Activated T-helper 17 cell treated with anti-CD3 and anti-CD28 coated beads, Interleukin-2, amount 50 U/mL, for 72 hours (primary cell): ENCODE measurements at regions not wholly inside any gene's neighbourhood (a gene's known extent, or its start where the extent isn't known, plus 50 kb on each side); places are given as distances from the start of the nearest gene placed in this dataset.
"Not testable (repeated sequence)": the region's sequence is repeated elsewhere in the genome, so short reads cannot be mapped to it uniquely, and the experiment has no call there.

ENCODE experiments used
- ATAC-seq: fragments of 150-1000 bp; cut with Tn5 transposase; replicated peaks from 2 replicates; pipeline ENCODE4 v1.10.0; 2021; ENCODE audit warnings: mild to moderate bottlenecking, moderate library complexity
- H3K27ac Mint-ChIP-seq: one replicate; pipeline ENCODE4 v1.8.0; 2022; ENCODE audit warnings: mixed read lengths
- H3K27me3 Mint-ChIP-seq: one replicate; pipeline ENCODE4 v1.8.0; 2022; ENCODE audit warnings: mixed read lengths
- H3K36me3 Mint-ChIP-seq: one replicate; pipeline ENCODE4 v1.8.0; 2022; ENCODE audit warnings: low read depth, mild to moderate bottlenecking, mixed read lengths
- H3K4me1 Mint-ChIP-seq: one replicate; pipeline ENCODE4 v1.8.0; 2022; ENCODE audit warnings: mixed read lengths
- H3K4me3 Mint-ChIP-seq: one replicate; pipeline ENCODE4 v1.8.0; 2022; ENCODE audit warnings: mild to moderate bottlenecking, mixed read lengths
- H3K9me3 Mint-ChIP-seq: one replicate; pipeline ENCODE4 v1.8.0; 2022; ENCODE audit warnings: mixed read lengths

DNA sequence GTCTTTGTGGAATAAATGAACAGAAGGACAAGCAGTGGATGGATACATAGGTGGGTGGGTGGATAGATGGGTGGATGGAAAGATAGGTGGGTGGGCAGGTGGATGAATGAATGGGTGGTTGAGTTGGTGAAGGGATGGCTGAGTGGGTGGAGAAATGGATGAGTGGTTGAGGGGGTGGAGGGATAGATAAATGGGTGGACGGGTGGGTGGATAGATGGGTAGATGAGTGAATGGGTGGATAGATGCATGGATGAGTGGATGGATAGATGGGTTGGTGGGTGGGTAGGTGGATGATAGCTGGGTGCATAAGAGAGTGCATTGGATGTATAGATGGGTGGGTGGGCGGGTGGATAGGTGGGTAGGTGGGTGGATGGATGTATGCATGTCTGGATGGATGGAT lies 63.5 kb downstream of the UNC93B1 start:
- not testable (repeated sequence) for H3K9me3 Mint-ChIP-seq, H3K4me1 Mint-ChIP-seq, H3K27ac Mint-ChIP-seq, H3K36me3 Mint-ChIP-seq, H3K27me3 Mint-ChIP-seq, ATAC-seq, H3K4me3 Mint-ChIP-seq

- H3K4me3 Mint-ChIP-seq, H3K27me3 Mint-ChIP-seq, H3K9me3 Mint-ChIP-seq, H3K4me1 Mint-ChIP-seq, ATAC-seq, H3K36me3 Mint-ChIP-seq, H3K27ac Mint-ChIP-seq: not testable (repeated sequence)
Measured at GRCh38 chr11:67938964-67939363, 64.9 kb downstream of the UNC93B1 start.

GRCh38 chr11:67938371-67938770 lies 65.5 kb downstream of the UNC93B1 start:
- H3K27me3 Mint-ChIP-seq, H3K4me3 Mint-ChIP-seq: not testable (repeated sequence)

GRCh38 chr11:67923565-67923964 lies 80.3 kb downstream of the UNC93B1 start:
- H3K9me3 Mint-ChIP-seq, ATAC-seq, H3K27me3 Mint-ChIP-seq, H3K27ac Mint-ChIP-seq, H3K4me3 Mint-ChIP-seq, H3K36me3 Mint-ChIP-seq: not testable (repeated sequence)
- H3K4me1 Mint-ChIP-seq: peaks cover 14% of the 10 kb centered on the region

More at GRCh38 chr11:67938371-67938770, 65.5 kb downstream of the UNC93B1 start:
- not testable (repeated sequence) for H3K4me1 Mint-ChIP-seq, H3K27ac Mint-ChIP-seq, H3K36me3 Mint-ChIP-seq, H3K9me3 Mint-ChIP-seq, ATAC-seq

DNA sequence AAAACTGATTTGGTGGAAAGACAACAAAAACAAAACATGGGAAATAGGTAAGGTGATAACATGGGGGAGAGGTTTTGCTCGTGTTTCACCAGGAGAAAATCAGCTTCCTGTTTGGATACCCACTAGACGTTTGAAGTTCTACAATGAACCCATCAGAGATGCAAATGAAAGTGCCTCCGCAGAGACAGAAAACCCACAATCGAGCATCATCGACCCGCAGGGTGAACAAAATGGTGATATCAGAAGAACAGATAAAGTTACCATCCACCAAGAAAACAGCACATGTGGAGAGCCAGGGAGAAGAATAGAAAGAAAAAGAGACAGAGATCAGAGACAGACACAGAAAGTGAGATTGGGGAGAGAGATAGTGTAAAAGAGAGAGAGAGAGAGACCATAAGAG lies 83.4 kb downstream of the UNC93B1 start:
- ATAC-seq, H3K36me3 Mint-ChIP-seq, H3K9me3 Mint-ChIP-seq, H3K27me3 Mint-ChIP-seq: not testable (repeated sequence)
- Mint-ChIP-seq H3K27ac (peak overlapping the region; percentile 83), H3K4me1 (peaks cover 14% of the 10 kb centered on the region), H3K4me3 (peak overlapping the region; percentile 75)

DNA sequence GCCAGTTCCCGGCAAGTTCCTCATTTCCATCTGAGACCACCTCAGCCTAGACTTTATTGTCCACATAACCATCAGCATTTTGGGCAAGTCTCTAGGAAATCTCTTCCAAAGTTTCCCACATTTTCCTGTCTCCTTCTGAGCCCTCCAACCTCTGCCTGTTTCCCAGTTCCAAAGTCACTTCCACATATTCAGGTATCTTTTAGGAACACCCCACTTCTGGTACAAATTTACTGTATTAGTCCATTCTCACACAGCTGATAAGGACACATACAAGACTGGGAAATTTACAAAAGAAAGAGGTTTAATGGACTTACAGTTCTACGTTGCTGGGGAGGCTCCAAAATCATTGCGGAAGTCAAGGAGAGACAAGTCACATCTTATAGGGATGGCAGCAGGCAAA lies 91.7 kb downstream of the UNC93B1 start:
- ATAC-seq, H3K4me1 Mint-ChIP-seq, H3K36me3 Mint-ChIP-seq, H3K4me3 Mint-ChIP-seq, H3K27me3 Mint-ChIP-seq, H3K27ac Mint-ChIP-seq: not testable (repeated sequence)
- H3K9me3 Mint-ChIP-seq: peaks cover 22% of the 10 kb centered on the region

DNA sequence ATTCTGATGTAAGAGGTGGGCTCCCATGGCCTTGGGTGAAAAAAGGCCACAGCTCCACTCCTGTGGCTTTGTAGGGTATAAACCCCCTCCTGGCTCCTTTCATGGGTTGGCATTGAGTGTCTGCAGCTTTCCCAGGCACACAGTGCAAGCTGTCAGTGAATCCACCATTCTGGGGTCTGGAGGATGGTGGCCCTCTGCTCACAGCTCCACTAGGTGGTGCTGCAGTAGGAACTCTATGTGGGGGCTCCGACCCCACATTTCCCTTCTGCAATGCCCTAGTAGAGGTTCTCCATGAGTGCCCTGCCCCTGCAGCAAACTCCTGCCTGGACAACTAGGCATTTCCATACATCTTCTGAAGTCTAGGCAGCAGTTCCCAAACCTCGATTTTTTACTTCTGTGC lies 92.7 kb downstream of the UNC93B1 start:
- H3K9me3 Mint-ChIP-seq: peaks cover 22% of the 10 kb centered on the region

GRCh38 chr11:67910803-67911202 lies 93.1 kb downstream of the UNC93B1 start:
- not testable (repeated sequence) for H3K4me1 Mint-ChIP-seq, H3K27ac Mint-ChIP-seq, H3K36me3 Mint-ChIP-seq, H3K27me3 Mint-ChIP-seq, ATAC-seq, H3K4me3 Mint-ChIP-seq
- H3K9me3 Mint-ChIP-seq: peaks cover 19% of the 10 kb centered on the region

More for the DNA sequence above, 92.7 kb downstream of the UNC93B1 start:
- not testable (repeated sequence) for H3K4me1 Mint-ChIP-seq, H3K27me3 Mint-ChIP-seq, H3K36me3 Mint-ChIP-seq, H3K4me3 Mint-ChIP-seq, ATAC-seq, H3K27ac Mint-ChIP-seq

DNA sequence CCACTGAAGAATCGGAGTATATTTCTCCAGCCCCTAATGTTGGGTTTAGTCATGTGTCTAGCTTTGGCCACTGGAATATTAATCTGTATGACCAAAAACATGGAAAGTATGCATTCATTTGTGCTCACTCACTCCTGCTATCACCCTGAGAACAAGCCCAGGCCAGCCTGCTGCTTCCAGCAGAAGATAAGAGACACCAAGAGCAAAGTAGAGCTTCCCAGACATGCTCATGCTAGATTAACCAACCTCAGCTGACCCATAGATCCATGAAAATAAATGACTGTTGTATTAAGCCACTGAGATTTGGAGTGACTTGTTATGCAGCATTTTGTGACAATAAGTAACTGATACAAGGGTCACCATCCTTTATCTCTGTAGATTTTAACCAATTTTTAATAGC lies 96.9 kb downstream of the UNC93B1 start:
- not testable (repeated sequence) for ATAC-seq, H3K4me3 Mint-ChIP-seq, H3K27me3 Mint-ChIP-seq, H3K4me1 Mint-ChIP-seq, H3K27ac Mint-ChIP-seq, H3K9me3 Mint-ChIP-seq, H3K36me3 Mint-ChIP-seq

DNA sequence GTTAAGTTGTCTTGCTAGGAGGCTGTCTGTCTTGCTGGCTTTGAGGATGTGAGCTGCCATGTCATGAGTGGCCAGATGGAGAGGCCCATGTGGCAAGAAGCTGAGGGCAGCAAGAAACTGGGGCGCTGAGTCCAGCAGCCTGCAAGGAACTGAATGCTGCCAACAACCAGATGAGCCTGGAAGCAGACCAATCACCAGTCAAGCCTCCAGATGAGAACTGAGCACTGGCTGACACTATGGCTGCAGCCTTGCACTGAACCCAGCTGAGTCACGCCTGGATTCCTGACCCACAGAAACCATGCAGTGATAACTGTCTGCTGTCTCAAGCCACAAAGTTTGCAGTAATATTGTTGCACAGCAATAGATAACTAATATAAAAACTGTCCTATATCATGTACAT lies 104.4 kb downstream of the UNC93B1 start:
- H3K36me3 Mint-ChIP-seq, ATAC-seq, H3K9me3 Mint-ChIP-seq, H3K4me1 Mint-ChIP-seq, H3K4me3 Mint-ChIP-seq, H3K27ac Mint-ChIP-seq, H3K27me3 Mint-ChIP-seq: not testable (repeated sequence)

DNA sequence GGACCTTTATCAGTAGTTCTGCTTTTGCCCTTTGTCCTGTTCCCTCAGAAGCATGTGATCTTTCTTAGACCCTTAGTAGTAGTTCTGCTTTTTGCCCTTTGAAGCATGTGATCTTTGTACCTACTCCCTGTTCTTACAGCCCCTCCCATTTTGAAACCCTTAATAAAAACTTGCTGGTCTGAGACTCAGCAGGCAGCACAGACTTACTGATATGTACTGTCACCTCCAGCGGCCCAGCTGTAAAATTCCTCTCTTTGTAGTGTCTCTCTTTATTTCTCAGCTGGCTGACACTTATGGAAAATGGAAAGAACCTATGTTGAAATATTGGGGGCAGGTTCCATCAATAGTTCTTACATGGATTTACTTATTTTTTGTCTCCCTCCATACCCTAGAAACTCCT lies 110.4 kb downstream of the UNC93B1 start:
- Mint-ChIP-seq H3K9me3 (peaks cover 11% of the 10 kb centered on the region), H3K36me3 (peaks cover 40% of the 10 kb centered on the region)
- not testable (repeated sequence) for H3K4me1 Mint-ChIP-seq, ATAC-seq, H3K27me3 Mint-ChIP-seq, H3K4me3 Mint-ChIP-seq, H3K27ac Mint-ChIP-seq

GRCh38 chr11:67889646-67890045 lies 114.3 kb downstream of the UNC93B1 start:
- H3K36me3 Mint-ChIP-seq: peaks cover 52% of the 10 kb centered on the region
- H3K27ac Mint-ChIP-seq, H3K27me3 Mint-ChIP-seq, H3K4me3 Mint-ChIP-seq, ATAC-seq: not testable (repeated sequence)
- H3K4me1 Mint-ChIP-seq: peaks cover 20% of the 10 kb centered on the region
- peaks cover 11% of the 10 kb centered on the region for H3K9me3 Mint-ChIP-seq

DNA sequence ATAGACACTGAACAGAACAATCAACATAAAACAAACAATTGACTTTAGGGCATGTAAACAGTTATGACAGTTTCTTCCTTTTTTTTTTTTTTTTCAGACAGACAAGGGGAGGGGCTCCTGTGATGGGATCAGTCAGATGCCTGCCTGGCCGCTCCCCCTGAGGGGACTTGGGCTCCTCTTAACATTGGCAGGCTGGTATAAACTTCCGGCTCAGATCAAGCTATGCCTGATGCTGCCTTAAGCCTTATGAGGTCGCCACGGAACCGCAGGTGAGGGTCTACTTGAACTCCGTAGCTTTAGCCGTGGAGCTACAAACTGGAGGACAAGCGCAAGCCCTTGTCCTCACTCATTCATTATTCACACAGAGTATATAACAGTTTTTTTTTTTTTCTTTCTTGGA lies 115.8 kb downstream of the UNC93B1 start:
- Mint-ChIP-seq H3K4me1 (peaks cover 35% of the 10 kb centered on the region), H3K4me3 (peak overlapping the region; percentile 79), H3K36me3 (peaks cover 42% of the 10 kb centered on the region)
- not testable (repeated sequence) for ATAC-seq, H3K27ac Mint-ChIP-seq, H3K9me3 Mint-ChIP-seq, H3K27me3 Mint-ChIP-seq

DNA sequence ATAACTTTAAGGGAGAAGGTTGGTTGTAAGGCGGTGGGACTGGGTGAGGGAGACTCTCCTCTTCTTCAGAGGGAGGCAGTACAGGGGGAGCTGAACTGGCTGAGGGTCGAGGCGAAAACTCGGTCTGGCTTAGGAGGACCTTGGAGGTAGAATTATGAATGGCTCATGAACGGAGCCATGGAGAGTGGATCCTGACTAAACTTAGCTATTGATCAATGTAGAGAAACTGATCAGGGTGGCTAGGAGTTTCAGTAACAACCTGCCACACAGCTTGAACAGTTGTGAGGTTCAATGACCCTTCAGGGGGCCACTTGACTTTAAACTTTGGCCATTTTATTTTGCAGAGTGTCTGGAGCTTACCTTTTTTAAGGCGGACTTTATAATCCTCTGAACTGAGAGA lies 117.2 kb downstream of the UNC93B1 start:
- peaks cover 37% of the 10 kb centered on the region for H3K4me1 Mint-ChIP-seq
- ATAC-seq, H3K27me3 Mint-ChIP-seq, H3K9me3 Mint-ChIP-seq: not testable (repeated sequence)
- peak overlapping the region; percentile 96 for H3K27ac Mint-ChIP-seq
- H3K4me3 Mint-ChIP-seq: peak overlapping the region; percentile 79
- peaks cover 32% of the 10 kb centered on the region for H3K36me3 Mint-ChIP-seq

DNA sequence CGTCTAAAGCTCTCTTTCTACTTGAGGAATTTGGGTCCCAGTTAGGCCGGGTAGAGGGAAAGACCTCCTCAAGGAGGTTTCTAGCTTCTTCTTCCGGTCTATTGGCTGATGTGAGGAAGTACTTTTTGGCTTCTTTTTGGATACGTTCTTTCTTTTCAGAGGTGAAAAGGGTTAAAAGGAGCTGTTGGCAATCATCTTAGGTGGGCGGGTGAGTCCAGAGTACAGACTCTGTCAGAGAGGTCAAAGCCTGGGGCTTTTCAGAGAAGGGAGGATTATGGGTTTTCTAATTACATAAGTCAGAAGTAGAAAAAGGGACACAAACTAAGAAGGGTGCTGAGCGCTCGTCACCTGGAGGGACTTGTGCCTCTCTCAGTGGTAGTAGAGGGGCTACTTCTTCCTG lies 117.7 kb downstream of the UNC93B1 start:
- ATAC-seq, H3K27me3 Mint-ChIP-seq, H3K9me3 Mint-ChIP-seq: not testable (repeated sequence)
- Mint-ChIP-seq H3K4me1 (peaks cover 37% of the 10 kb centered on the region), H3K36me3 (peaks cover 32% of the 10 kb centered on the region), H3K4me3 (peak overlapping the region; percentile 79), H3K27ac (peak overlapping the region; percentile 96)

DNA sequence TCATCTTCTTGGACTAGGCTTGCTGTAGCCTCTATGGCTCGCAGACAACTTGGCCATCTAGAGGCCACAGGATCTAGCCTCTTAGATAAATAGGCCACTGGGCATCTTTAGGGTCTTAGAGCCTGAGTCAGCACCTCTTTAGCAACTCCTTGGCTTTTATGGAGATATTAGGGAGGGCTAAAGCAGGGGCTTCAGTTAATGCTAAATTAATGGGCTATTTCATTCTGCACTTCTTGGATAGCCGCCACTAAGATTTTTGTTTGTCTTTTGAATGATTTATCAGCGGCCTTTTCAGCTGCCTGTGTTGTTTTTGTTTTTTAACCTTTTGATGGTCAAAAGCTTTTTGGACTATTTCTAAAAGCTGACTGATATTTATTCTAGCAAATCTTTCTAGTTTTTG lies 118.3 kb downstream of the UNC93B1 start:
- H3K9me3 Mint-ChIP-seq, H3K27me3 Mint-ChIP-seq, ATAC-seq: not testable (repeated sequence)
- peak overlapping the region; percentile 79 for H3K4me3 Mint-ChIP-seq
- peak overlapping the region; percentile 96 for H3K27ac Mint-ChIP-seq
- peaks cover 26% of the 10 kb centered on the region for H3K36me3 Mint-ChIP-seq
- peaks cover 37% of the 10 kb centered on the region for H3K4me1 Mint-ChIP-seq
